ENCODE measurements at regions not wholly inside any gene's neighbourhood (a gene's known extent, or its start where the extent isn't known, plus 50 kb on each side); places are given as distances from the start of the nearest gene placed in this dataset.
"Not testable (repeated sequence)": the region's sequence is repeated elsewhere in the genome, so short reads cannot be mapped to it uniquely, and the experiment has no call there.

DNA sequence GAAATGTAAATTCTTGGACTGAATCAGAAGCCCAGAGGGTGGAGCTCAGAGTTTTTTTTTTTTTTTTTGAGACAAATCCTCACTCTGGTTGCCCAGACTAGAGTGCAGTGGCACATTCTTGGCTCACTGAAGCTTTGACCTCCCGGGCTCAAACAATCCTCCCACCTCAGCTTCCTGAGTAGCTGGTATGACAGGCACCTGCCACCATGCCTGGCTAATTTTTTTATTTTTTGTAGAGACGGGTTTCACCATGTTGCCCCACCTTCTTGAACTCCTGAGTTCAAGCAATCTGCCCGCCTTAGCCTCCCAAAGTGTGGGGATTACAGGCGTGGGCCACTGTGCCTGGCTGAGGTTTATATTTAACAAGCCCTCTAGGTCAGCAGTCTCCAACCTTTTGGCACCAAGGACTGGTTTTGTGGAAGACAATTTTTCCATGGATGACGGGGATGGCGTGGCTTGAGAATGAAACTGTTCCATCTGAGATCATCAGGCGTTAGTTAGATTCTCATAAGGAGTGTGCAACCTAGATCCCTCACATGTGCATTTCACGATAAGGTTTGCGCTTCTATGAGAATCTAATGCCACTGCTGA lies 76.7 kb downstream of the FHIP1A start:
- 0 out of 2 replicates have a peak, but pooled peaks cover 1% of the 10 kb centered on the region for H3K9me3 ChIP-seq (ENCODE audit: insufficient read depth, low read length)
- H3K27ac ChIP-seq (ENCODE audit: low read length), result no peak overlapping the region
- no peak overlapping the region for H3K4me3 ChIP-seq (ENCODE audit: low read length)
- no peak for TF ChIP-seq EZH2phosphoT487 (IDR thresholded peaks at IDR 0.05; ENCODE audit: low read depth)
- TF ChIP-seq, protein P1, sequence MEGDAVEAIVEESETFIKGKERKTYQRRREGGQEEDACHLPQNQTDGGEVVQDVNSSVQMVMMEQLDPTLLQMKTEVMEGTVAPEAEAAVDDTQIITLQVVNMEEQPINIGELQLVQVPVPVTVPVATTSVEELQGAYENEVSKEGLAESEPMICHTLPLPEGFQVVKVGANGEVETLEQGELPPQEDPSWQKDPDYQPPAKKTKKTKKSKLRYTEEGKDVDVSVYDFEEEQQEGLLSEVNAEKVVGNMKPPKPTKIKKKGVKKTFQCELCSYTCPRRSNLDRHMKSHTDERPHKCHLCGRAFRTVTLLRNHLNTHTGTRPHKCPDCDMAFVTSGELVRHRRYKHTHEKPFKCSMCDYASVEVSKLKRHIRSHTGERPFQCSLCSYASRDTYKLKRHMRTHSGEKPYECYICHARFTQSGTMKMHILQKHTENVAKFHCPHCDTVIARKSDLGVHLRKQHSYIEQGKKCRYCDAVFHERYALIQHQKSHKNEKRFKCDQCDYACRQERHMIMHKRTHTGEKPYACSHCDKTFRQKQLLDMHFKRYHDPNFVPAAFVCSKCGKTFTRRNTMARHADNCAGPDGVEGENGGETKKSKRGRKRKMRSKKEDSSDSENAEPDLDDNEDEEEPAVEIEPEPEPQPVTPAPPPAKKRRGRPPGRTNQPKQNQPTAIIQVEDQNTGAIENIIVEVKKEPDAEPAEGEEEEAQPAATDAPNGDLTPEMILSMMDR (IDR thresholded peaks at IDR 0.05; ENCODE audit: low read depth, low read length), result no peak
- no peaks in the 10 kb centered on the region for H3K79me2 ChIP-seq (ENCODE audit: low read length)
- H3K27me3 ChIP-seq (ENCODE audit: low read depth, low read length), result peaks cover 14% of the 10 kb centered on the region
- H3K4me2 ChIP-seq (ENCODE audit: low read length), result no peak overlapping the region
- no peaks in the 10 kb centered on the region for H3K36me3 ChIP-seq (replicated peaks; ENCODE audit: low read depth, low read length)
- no peaks in the 10 kb centered on the region for H3K4me1 ChIP-seq (ENCODE audit: low read length)
- H4K20me1 ChIP-seq (ENCODE audit: insufficient read depth, low read length), result no peaks in the 10 kb centered on the region
- no peak overlapping the region for H2AFZ ChIP-seq (ENCODE audit: low read depth, low read length)
- H3K9ac ChIP-seq (ENCODE audit: low read length), result no peak overlapping the region

DNA sequence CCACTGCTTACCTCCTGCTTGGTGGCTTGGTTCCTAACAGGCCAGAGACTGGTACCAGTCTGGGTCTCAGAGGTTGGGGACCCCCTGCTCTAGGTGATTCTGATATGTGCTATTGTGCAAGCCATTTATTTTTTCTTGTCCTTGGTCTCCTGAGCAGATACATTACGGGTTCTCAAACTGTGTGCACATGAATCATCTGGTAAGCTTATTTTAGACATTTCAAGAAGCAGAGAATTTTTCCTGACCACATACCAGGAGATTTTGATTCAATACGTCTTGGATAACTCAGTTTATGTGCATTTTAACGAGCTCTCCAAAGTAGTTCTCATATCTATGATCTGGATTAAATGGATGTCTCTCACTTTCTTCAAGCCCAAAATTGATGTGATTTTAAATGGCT lies 77.2 kb downstream of the FHIP1A start:
- no peak overlapping the region for H3K9ac ChIP-seq (ENCODE audit: low read length)
- no peak overlapping the region for H3K27ac ChIP-seq (ENCODE audit: low read length)
- TF ChIP-seq, protein P1 (IDR thresholded peaks at IDR 0.05; ENCODE audit: low read depth, low read length), result no peak
- TF ChIP-seq EZH2phosphoT487 (IDR thresholded peaks at IDR 0.05; ENCODE audit: low read depth), result no peak
- no peaks in the 10 kb centered on the region for H4K20me1 ChIP-seq (ENCODE audit: insufficient read depth, low read length)
- H3K27me3 ChIP-seq (ENCODE audit: low read depth, low read length), result peaks cover 14% of the 10 kb centered on the region
- H3K4me1 ChIP-seq (ENCODE audit: low read length), result no peaks in the 10 kb centered on the region
- 0 out of 2 replicates have a peak, but pooled peaks cover 6% of the 10 kb centered on the region for H3K9me3 ChIP-seq (ENCODE audit: insufficient read depth, low read length)
- H3K4me3 ChIP-seq (ENCODE audit: low read length), result no peak overlapping the region
- no peaks in the 10 kb centered on the region for H3K36me3 ChIP-seq (replicated peaks; ENCODE audit: low read depth, low read length)
- H3K79me2 ChIP-seq (ENCODE audit: low read length), result no peaks in the 10 kb centered on the region
- no peak overlapping the region for H2AFZ ChIP-seq (ENCODE audit: low read depth, low read length)
- H3K4me2 ChIP-seq (ENCODE audit: low read length), result no peak overlapping the region

DNA sequence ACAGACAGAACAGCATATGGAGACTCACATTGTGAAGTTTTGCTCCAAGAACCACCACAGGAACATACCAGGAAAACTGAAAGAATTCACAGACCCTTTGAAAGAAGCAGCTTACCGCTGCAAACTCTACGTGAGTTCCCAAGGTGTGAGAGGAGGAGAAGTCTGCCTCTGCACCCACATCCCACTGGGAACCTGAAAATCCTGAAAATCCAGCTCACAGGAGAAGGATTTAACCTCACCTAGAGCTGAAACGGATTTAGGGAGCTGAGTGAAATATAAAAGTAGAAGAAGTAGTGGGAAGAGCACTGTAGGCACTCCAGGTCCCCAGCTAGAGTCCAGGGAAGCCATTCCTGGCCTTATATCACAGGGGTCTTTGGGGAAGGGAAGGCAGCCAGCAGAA lies 80.0 kb downstream of the FHIP1A start:
- H3K27me3 ChIP-seq (ENCODE audit: low read depth, low read length), result peaks cover 11% of the 10 kb centered on the region
- H3K27ac ChIP-seq (ENCODE audit: low read length), result no peak overlapping the region
- no peak overlapping the region for H3K4me3 ChIP-seq (ENCODE audit: low read length)
- no peak overlapping the region for H3K4me2 ChIP-seq (ENCODE audit: low read length)
- H2AFZ ChIP-seq (ENCODE audit: low read depth, low read length), result no peak overlapping the region
- H3K4me1 ChIP-seq (ENCODE audit: low read length), result no peaks in the 10 kb centered on the region
- H4K20me1 ChIP-seq (ENCODE audit: insufficient read depth, low read length), result no peaks in the 10 kb centered on the region
- no peaks in the 10 kb centered on the region for H3K36me3 ChIP-seq (replicated peaks; ENCODE audit: low read depth, low read length)
- TF ChIP-seq, protein P1 (IDR thresholded peaks at IDR 0.05; ENCODE audit: low read depth, low read length), result no peak
- no peak for TF ChIP-seq EZH2phosphoT487 (IDR thresholded peaks at IDR 0.05; ENCODE audit: low read depth)
- 0 out of 2 replicates have a peak, but pooled peaks cover 6% of the 10 kb centered on the region for H3K9me3 ChIP-seq (ENCODE audit: insufficient read depth, low read length)
- no peaks in the 10 kb centered on the region for H3K79me2 ChIP-seq (ENCODE audit: low read length)
- no peak overlapping the region for H3K9ac ChIP-seq (ENCODE audit: low read length)

DNA sequence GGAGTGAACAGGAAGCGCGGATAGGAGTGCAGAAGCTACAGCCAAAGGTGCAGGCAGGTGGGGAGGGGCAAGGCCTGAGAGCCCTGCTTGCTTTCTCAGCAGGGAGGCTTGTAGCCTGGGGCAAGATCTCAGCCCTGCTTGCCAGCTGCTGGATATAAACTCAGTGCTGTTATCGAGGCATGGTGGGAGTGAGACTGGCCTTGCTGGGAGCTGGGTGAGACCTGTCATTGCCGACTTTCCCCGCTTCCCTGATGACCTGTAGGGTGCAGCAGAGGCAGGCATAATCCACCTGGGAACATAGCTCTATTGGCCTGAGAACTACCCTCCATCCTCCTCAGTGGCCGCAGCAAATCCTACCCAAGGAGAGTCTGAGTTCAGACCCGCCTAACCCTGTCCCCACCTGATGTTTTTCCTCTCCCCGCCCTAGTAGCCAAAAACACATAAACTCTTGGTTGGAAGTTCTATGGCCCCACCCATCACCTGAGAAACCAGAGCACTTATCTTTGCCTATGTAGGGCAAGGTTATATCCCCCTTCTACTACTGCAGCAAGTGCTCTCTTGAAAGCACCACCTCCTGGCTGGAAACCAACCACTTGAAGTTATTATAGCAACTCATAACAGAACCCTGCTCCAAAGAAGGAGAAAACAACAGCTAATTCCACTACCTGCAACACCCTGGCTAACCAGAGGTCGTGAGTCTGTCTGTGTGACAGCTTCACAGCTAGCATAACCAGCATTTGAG lies 80.7 kb downstream of the FHIP1A start:
- no peak overlapping the region for H3K9ac ChIP-seq (ENCODE audit: low read length)
- no peak overlapping the region for H3K27ac ChIP-seq (ENCODE audit: low read length)
- peaks cover 11% of the 10 kb centered on the region for H3K27me3 ChIP-seq (ENCODE audit: low read depth, low read length)
- no peak overlapping the region for H3K4me2 ChIP-seq (ENCODE audit: low read length)
- no peaks in the 10 kb centered on the region for H3K36me3 ChIP-seq (replicated peaks; ENCODE audit: low read depth, low read length)
- H4K20me1 ChIP-seq (ENCODE audit: insufficient read depth, low read length), result no peaks in the 10 kb centered on the region
- H3K4me3 ChIP-seq (ENCODE audit: low read length), result no peak overlapping the region
- 0 out of 2 replicates have a peak, but pooled peaks cover 6% of the 10 kb centered on the region for H3K9me3 ChIP-seq (ENCODE audit: insufficient read depth, low read length)
- no peaks in the 10 kb centered on the region for H3K4me1 ChIP-seq (ENCODE audit: low read length)
- H3K79me2 ChIP-seq (ENCODE audit: low read length), result no peaks in the 10 kb centered on the region
- no peak overlapping the region for H2AFZ ChIP-seq (ENCODE audit: low read depth, low read length)
- TF ChIP-seq, protein P1 (IDR thresholded peaks at IDR 0.05; ENCODE audit: low read depth, low read length), result no peak
- TF ChIP-seq EZH2phosphoT487 (IDR thresholded peaks at IDR 0.05; ENCODE audit: low read depth), result no peak

DNA sequence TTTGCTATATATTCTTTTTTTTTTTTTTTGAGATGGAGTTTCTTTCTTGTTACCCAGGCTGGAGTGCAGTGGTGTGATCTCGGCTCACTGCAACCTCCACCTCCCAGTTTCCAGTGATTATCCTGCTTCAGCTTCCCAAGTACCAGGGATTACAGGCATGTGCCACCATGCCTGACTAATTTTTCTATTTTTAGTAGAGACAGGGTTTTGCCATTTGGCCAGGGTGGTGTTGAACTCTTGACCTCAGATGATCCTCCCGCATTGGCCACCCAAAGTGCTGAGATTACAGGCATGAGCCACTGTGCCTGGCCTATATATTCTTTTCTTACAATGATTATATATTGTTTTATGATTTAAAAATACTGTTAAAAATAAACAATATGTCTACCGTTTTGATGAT lies 86.6 kb downstream of the FHIP1A start:
- not testable (repeated sequence) for H3K27ac ChIP-seq (ENCODE audit: low read length); H3K4me3 ChIP-seq (ENCODE audit: low read length); H3K9ac ChIP-seq (ENCODE audit: low read length); H2AFZ ChIP-seq (ENCODE audit: low read depth, low read length); H3K79me2 ChIP-seq (ENCODE audit: low read length); H3K36me3 ChIP-seq (replicated peaks; ENCODE audit: low read depth, low read length); H3K4me1 ChIP-seq (ENCODE audit: low read length); H3K27me3 ChIP-seq (ENCODE audit: low read depth, low read length); H3K4me2 ChIP-seq (ENCODE audit: low read length); H4K20me1 ChIP-seq (ENCODE audit: insufficient read depth, low read length); H3K9me3 ChIP-seq (ENCODE audit: insufficient read depth, low read length)

DNA sequence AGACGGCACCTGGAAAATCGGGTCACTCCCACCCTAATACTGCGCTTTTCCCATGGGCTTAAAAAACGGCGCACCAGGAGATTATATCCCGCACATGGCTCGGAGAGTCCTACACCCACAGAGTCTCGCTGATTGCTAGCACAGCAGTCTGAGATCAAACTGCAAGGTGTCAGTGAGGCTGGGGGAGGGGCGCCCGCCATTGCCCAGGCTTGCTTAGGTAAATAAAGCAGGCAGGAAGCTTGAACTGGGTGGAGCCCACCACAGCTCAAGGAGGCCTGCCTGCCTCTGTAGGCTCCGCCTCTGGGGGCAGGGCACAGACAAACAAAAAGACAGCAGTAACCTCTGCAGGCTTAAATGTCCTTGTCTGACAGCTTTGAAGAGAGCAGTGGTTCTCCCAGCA lies 102.6 kb downstream of the FHIP1A start:
- H2AFZ ChIP-seq (ENCODE audit: low read depth, low read length); H4K20me1 ChIP-seq (ENCODE audit: insufficient read depth, low read length); H3K36me3 ChIP-seq (replicated peaks; ENCODE audit: low read depth, low read length); H3K4me2 ChIP-seq (ENCODE audit: low read length); H3K79me2 ChIP-seq (ENCODE audit: low read length); H3K4me3 ChIP-seq (ENCODE audit: low read length); H3K27me3 ChIP-seq (ENCODE audit: low read depth, low read length); H3K9me3 ChIP-seq (ENCODE audit: insufficient read depth, low read length); H3K9ac ChIP-seq (ENCODE audit: low read length); H3K27ac ChIP-seq (ENCODE audit: low read length); H3K4me1 ChIP-seq (ENCODE audit: low read length): not testable (repeated sequence)
